ENCODE measurements at regions not wholly inside any gene's neighbourhood (a gene's known extent, or its start where the extent isn't known, plus 50 kb on each side); places are given as distances from the start of the nearest gene placed in this dataset.

- TF ChIP-seq ARNTL (CRISPR knock-in tag; IDR thresholded peaks at IDR 0.05; ENCODE audit: borderline replicate concordance, low read depth) = no peak
- TF ChIP-seq TCF4 (CRISPR knock-in tag; IDR thresholded peaks at IDR 0.05; ENCODE audit: borderline replicate concordance) = no peak
- TF ChIP-seq CSRNP3 (CRISPR knock-in tag; IDR thresholded peaks at IDR 0.05) = no peak
- TF ChIP-seq PATZ1 (CRISPR knock-in tag; IDR thresholded peaks at IDR 0.05; ENCODE audit: borderline replicate concordance) = no peak
- TF ChIP-seq ZFP3 (CRISPR knock-in tag; IDR thresholded peaks at IDR 0.05) = no peak
- TF ChIP-seq TOX (CRISPR knock-in tag; IDR thresholded peaks at IDR 0.05; ENCODE audit: borderline replicate concordance) = no peak
- TF ChIP-seq OSR1 (CRISPR knock-in tag; IDR thresholded peaks at IDR 0.05) = no peak
- TF ChIP-seq ZNF565 (CRISPR knock-in tag; conservative IDR thresholded peaks at IDR 0.05; ENCODE audit: low read depth) = no peak
These were observed 80.5 kb downstream of the PALM2AKAP2 start for GRCh38 chr9:109860521-109860920.
